CD4-positive, alpha-beta T cell (primary cell): ENCODE measurements at regions not wholly inside any gene's neighbourhood (a gene's known extent, or its start where the extent isn't known, plus 50 kb on each side); places are given as distances from the start of the nearest gene placed in this dataset.

ENCODE experiments used
- ATAC-seq: fragments of 200-7000 bp; cut with Tn5 transposase; one replicate; pipeline ENCODE4 v1.10.0; 2022; ENCODE audit warnings: mild to moderate bottlenecking; ENCODE audit not compliant: poor library complexity
- CTCF ChIA-PET: fragments of 350-600 bp; sonication (Branson Sonifier 250); formaldehyde crosslinking; loops from one replicate; lab custom pipeline; 2021; ENCODE audit warnings: antibody characterized with exemption, inconsistent platforms; lab: Charles Lee
- POLR2A ChIA-PET: fragments of 350-600 bp; sonication (Branson Sonifier 250); formaldehyde crosslinking; loops from one replicate; lab custom pipeline; 2021; ENCODE audit warnings: antibody characterized with exemption, inconsistent platforms; lab: Charles Lee
- DNase-seq, 14 experiments: peaks; one replicate each; pipeline ENCODE4 v3.0.0-alpha.2; 2013 to 2020; ENCODE audit warnings: mixed read lengths in 2 of 14
- H3K27ac ChIP-seq, 2 donors: one replicate each; pipeline versions ENCODE4 v1.5.1 to v1.7.0; 2013; ENCODE audit warnings: low read length in 2 of 2, low read depth in 1 of 2, mild to moderate bottlenecking in 1 of 2
- H3K27me3 ChIP-seq, 2 experiments: 1 replicate in 1 of 2; 2 replicates in 1 of 2; pipeline versions ENCODE4 v1.6.1 to v1.7.0; 2013; ENCODE audit warnings: low read length in 2 of 2, control low read depth in 1 of 2, mild to moderate bottlenecking in 1 of 2, moderate library complexity in 1 of 2; ENCODE audit not compliant: insufficient read depth in 2 of 2, control insufficient read depth in 1 of 2
- H3K36me3 ChIP-seq: one replicate; pipeline ENCODE4 v1.6.1; 2013; ENCODE audit warnings: low read length, control low read depth; ENCODE audit not compliant: insufficient read depth
- H3K4me1 ChIP-seq: one replicate; pipeline ENCODE4 v1.6.1; 2013; ENCODE audit warnings: low read length, control low read depth; ENCODE audit not compliant: insufficient read depth
- H3K4me3 ChIP-seq: one replicate; pipeline ENCODE4 v1.5.1; 2013; ENCODE audit warnings: mild to moderate bottlenecking, low read length, moderate library complexity
- H3K9me3 ChIP-seq, 2 experiments: 1 replicate in 1 of 2; 2 replicates in 1 of 2; pipeline versions ENCODE4 v1.6.1 to v1.7.0; 2013; ENCODE audit warnings: low read length in 2 of 2, mild to moderate bottlenecking in 2 of 2, control low read depth in 1 of 2, moderate library complexity in 1 of 2; ENCODE audit not compliant: control insufficient read depth in 1 of 2, insufficient read depth in 1 of 2
- H3K27ac Mint-ChIP-seq: one replicate; pipeline ENCODE4 v1.8.0; 2020; ENCODE audit warnings: mixed read lengths
- H3K27me3 Mint-ChIP-seq: one replicate; pipeline ENCODE4 v1.8.0; 2021; ENCODE audit warnings: mixed read lengths
- H3K36me3 Mint-ChIP-seq: one replicate; pipeline ENCODE4 v1.8.0; 2021; ENCODE audit warnings: low read depth, mixed read lengths
- H3K4me1 Mint-ChIP-seq: one replicate; pipeline ENCODE4 v1.8.0; 2021; ENCODE audit warnings: low read depth, mixed read lengths
- H3K4me3 Mint-ChIP-seq: one replicate; pipeline ENCODE4 v1.8.0; 2020; ENCODE audit warnings: mild to moderate bottlenecking, mixed read lengths
- H3K9me3 Mint-ChIP-seq: one replicate; pipeline ENCODE4 v1.8.0; 2020; ENCODE audit warnings: mixed read lengths
- CTCF ChIP-seq: fragments of 200-600 bp; IDR thresholded peaks from one replicate; pipeline ENCODE4 v1.8.0; 2022; ENCODE audit warnings: antibody characterized with exemption, mild to moderate bottlenecking
- intact Hi-C, 2 experiments: fragments of 100-400 bp; cut with DNase I in 1 of 2; cut with micrococcal nuclease in 1 of 2; formaldehyde crosslinking; loops; one replicate each; pipeline versions ENCODE4 v1.15.1 to v1.9.0; 2023 to 2025; cut with DNase I, micrococcal nuclease

- POLR2A ChIA-PET: no interaction called here
- H3K9me3 ChIP-seq: peaks cover 0 to 24% of the 10 kb centered on the region in 2 experiments
- peaks cover 16 to 21% of the 10 kb centered on the region in 2 experiments for H3K27me3 ChIP-seq
Observed at GRCh38 chr2:120863661-120864320, 128.1 kb downstream of the GLI2 start.

GRCh38 chr2:120864981-120865380 is 129.3 kb downstream of the GLI2 start:
- H3K36me3 ChIP-seq: no peaks in the 10 kb centered on the region
- no peaks in the 10 kb centered on the region for H3K9me3 Mint-ChIP-seq
- H3K27me3 Mint-ChIP-seq: peaks cover 33% of the 10 kb centered on the region
- H3K27ac ChIP-seq: no peak overlapping the region
- H3K4me1 ChIP-seq: no peaks in the 10 kb centered on the region
- peaks cover 16 to 24% of the 10 kb centered on the region in 2 experiments for H3K27me3 ChIP-seq
- no peaks in the 10 kb centered on the region for H3K36me3 Mint-ChIP-seq
- no peak for TF ChIP-seq CTCF
- CTCF ChIA-PET: no interaction called here
- H3K27ac Mint-ChIP-seq: no peak overlapping the region
- DNase-seq (no peak), ATAC-seq (no peak)
- no peak overlapping the region for H3K4me3 ChIP-seq
- H3K4me1 Mint-ChIP-seq: no peaks in the 10 kb centered on the region
- no peak overlapping the region for H3K4me3 Mint-ChIP-seq
- POLR2A ChIA-PET: no interaction called here
- intact Hi-C loops: no loop called here
- H3K9me3 ChIP-seq: peaks cover 0 to 22% of the 10 kb centered on the region in 2 experiments

More at GRCh38 chr2:120863661-120864320, 128.1 kb downstream of the GLI2 start:
- Mint-ChIP-seq H3K9me3 (no peaks in the 10 kb centered on the region), H3K4me1 (no peaks in the 10 kb centered on the region), H3K27ac (no peak overlapping the region), H3K36me3 (no peaks in the 10 kb centered on the region), H3K4me3 (no peak overlapping the region), H3K27me3 (peaks cover 24% of the 10 kb centered on the region)
- no peaks in the 10 kb centered on the region for H3K4me1 ChIP-seq
- CTCF ChIA-PET: no interaction called here
- no peak for ATAC-seq
- intact Hi-C loops: no loop called here
- no peak overlapping the region for H3K4me3 ChIP-seq
- H3K27ac ChIP-seq: no peak overlapping the region
- no peaks in the 10 kb centered on the region for H3K36me3 ChIP-seq
- TF ChIP-seq CTCF: no peak
- no peak for DNase-seq

- ChIA-PET CTCF (no interaction called here), POLR2A (no interaction called here)
- H3K4me1 Mint-ChIP-seq: no peaks in the 10 kb centered on the region
- H3K9me3 Mint-ChIP-seq: no peaks in the 10 kb centered on the region
- Histone ChIP-seq H3K27me3 (peaks cover 16 to 22% of the 10 kb centered on the region in 2 experiments), H3K27ac (no peak overlapping the region), H3K4me3 (no peak overlapping the region), H3K9me3 (peaks cover 0 to 22% of the 10 kb centered on the region in 2 experiments), H3K36me3 (no peaks in the 10 kb centered on the region), H3K4me1 (no peaks in the 10 kb centered on the region)
- H3K36me3 Mint-ChIP-seq: no peaks in the 10 kb centered on the region
- H3K27me3 Mint-ChIP-seq: peaks cover 33% of the 10 kb centered on the region
- H3K27ac Mint-ChIP-seq: no peak overlapping the region
- DNase-seq: no peak
- no peak for ATAC-seq
- TF ChIP-seq CTCF: no peak
- intact Hi-C loops: no loop called here
- H3K4me3 Mint-ChIP-seq: no peak overlapping the region
Observed at GRCh38 chr2:120865656-120866055, 130.0 kb downstream of the GLI2 start.
